Dendritic cell treated with granulocyte-macrophage colony-stimulating factor and Interleukin-4, amounts not matched to agents 40 ng/mL and 50 ng/mL, for 4 days (primary cell): ENCODE measurements at regions not wholly inside any gene's neighbourhood (a gene's known extent, or its start where the extent isn't known, plus 50 kb on each side); places are given as distances from the start of the nearest gene placed in this dataset.

ENCODE experiments used
- H3K27ac Mint-ChIP-seq: one replicate; pipeline ENCODE4 v1.8.0; 2022; ENCODE audit warnings: mild to moderate bottlenecking, mixed read lengths
- H3K27me3 Mint-ChIP-seq: one replicate; pipeline ENCODE4 v1.8.0; 2022; ENCODE audit warnings: mild to moderate bottlenecking, mixed read lengths
- H3K36me3 Mint-ChIP-seq: one replicate; pipeline ENCODE4 v1.8.0; 2022; ENCODE audit warnings: low read depth, mixed read lengths
- H3K4me1 Mint-ChIP-seq: one replicate; pipeline ENCODE4 v1.8.0; 2022; ENCODE audit warnings: low read depth, mixed read lengths
- H3K4me3 Mint-ChIP-seq: one replicate; pipeline ENCODE4 v1.8.0; 2022; ENCODE audit warnings: mild to moderate bottlenecking, moderate library complexity, mixed read lengths
- H3K9me3 Mint-ChIP-seq: one replicate; pipeline ENCODE4 v1.8.0; 2022; ENCODE audit warnings: mixed read lengths
- intact Hi-C: fragments of 100-400 bp; cut with micrococcal nuclease; formaldehyde crosslinking; loops from one replicate; pipeline ENCODE4 v1.15.0; 2022

GRCh38 chr11:15818132-15818842 lies 538.1 kb downstream of the SOX6 start:
- Mint-ChIP-seq H3K4me3 (no peak overlapping the region), H3K4me1 (peaks cover 65% of the 10 kb centered on the region), H3K9me3 (peaks cover 9% of the 10 kb centered on the region), H3K36me3 (peaks cover 10% of the 10 kb centered on the region), H3K27me3 (no peaks in the 10 kb centered on the region), H3K27ac (peak overlapping the region; percentile 91)
- intact Hi-C loops: loop anchor here (5.0 kb wide), 1 partner anchor 166 kb away; no protein-coding TSS in a partner anchor

DNA sequence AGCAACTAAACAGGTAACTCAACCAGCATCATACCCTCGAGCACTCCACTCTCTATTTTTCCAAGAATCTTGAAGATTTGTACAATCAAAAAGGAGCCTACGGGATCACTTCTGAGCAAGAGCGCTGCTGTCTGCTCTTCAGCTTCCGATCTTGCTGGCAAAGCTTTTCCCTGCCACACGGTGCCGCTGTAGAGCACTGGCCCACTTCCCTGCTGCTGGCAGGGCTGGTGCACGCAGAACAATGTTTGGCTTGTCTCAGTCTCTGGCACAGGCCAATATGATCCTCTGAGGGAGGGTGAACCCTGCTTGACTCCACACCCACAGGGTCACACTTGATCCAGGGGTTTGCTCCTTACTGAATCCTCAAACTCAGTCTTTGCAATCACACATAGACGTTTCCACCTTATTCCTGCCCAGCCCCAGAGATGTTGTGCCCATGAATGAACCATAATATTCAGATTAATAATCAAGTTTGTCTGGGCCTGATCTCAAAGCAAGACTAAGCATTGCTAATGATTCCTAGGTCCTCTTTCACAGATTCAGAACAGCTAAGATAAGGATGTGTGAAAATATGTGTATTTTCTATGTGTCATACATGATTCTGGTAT lies 536.6 kb downstream of the SOX6 start:
- intact Hi-C loops: loop anchor here (1.0 to 5.0 kb wide), 2 partner anchors 10 to 167 kb away; no protein-coding TSS in a partner anchor

DNA sequence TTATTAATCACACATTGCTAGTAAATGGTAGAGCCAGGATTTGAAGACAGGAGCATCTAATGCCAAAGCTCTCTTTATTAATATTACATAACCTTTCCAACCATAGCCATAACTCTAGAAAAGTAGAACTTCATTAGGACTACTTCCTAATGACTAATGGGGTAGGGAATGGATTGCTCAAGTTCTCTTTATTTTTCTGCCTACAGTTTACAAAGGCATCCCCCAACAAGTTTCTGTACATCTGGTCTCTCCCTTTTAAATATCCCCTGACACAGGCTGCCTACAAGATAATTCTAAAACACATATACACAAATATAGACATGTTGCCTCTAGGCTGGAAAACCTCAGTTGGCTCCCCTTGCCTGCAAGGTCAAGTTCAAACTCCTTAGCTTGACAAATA lies 534.9 kb downstream of the SOX6 start:
- Mint-ChIP-seq H3K9me3 (peaks cover 9% of the 10 kb centered on the region), H3K4me1 (peaks cover 63% of the 10 kb centered on the region), H3K27me3 (peaks cover 7% of the 10 kb centered on the region), H3K4me3 (no peak overlapping the region), H3K27ac (peak overlapping the region; percentile 66), H3K36me3 (no peaks in the 10 kb centered on the region)
- intact Hi-C loops: no loop called here

More for the DNA sequence above, 536.6 kb downstream of the SOX6 start:
- Mint-ChIP-seq H3K4me3 (no peak overlapping the region), H3K27ac (peak overlapping the region; percentile 91), H3K27me3 (no peaks in the 10 kb centered on the region), H3K9me3 (peaks cover 9% of the 10 kb centered on the region), H3K4me1 (peaks cover 63% of the 10 kb centered on the region), H3K36me3 (peaks cover 5% of the 10 kb centered on the region)

- H3K4me3 Mint-ChIP-seq: no peak overlapping the region
- peaks cover 9% of the 10 kb centered on the region for H3K9me3 Mint-ChIP-seq
- no peak overlapping the region for H3K27ac Mint-ChIP-seq
- peaks cover 55% of the 10 kb centered on the region for H3K4me1 Mint-ChIP-seq
- intact Hi-C loops: no loop called here
- peaks cover 7% of the 10 kb centered on the region for H3K27me3 Mint-ChIP-seq
- no peaks in the 10 kb centered on the region for H3K36me3 Mint-ChIP-seq
These were observed 532.3 kb downstream of the SOX6 start for GRCh38 chr11:15824060-15824459.

DNA sequence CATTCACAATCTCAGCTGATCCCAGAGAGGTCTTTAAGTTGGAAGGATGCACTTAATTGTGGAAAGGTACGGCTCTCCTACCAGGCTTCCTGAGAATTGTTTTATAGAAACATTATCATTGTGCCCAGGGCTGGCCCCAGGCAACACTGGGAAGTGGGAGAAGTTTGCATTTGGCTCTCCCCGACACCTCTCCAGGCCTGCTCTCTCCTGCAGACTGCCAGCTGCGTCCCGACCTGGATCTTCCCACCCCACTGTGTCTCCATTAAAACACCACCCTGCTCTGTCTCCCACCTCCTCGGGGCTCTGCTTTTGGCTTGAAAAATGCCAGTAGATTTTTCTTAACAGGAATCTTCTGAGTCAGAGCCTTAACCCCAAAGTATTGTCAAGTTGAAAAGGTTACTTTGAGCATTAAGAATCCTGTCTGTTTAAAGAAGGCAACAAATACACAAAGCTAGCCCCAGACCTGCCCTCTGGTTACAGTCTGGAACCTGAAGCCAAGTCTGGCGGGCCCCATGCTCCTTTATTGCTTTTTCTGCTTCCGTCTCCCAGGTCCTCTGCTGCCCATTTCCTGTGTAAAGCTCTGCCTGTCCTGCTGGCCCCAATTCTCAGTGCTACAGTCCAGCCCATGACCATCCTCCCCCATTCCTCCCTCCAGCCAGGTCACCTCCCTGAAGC lies 530.2 kb downstream of the SOX6 start:
- Mint-ChIP-seq H3K9me3 (peaks cover 9% of the 10 kb centered on the region), H3K27ac (peak overlapping the region; percentile 24), H3K27me3 (peaks cover 7% of the 10 kb centered on the region), H3K4me1 (peaks cover 51% of the 10 kb centered on the region), H3K4me3 (no peak overlapping the region), H3K36me3 (no peaks in the 10 kb centered on the region)
- intact Hi-C loops: no loop called here

DNA sequence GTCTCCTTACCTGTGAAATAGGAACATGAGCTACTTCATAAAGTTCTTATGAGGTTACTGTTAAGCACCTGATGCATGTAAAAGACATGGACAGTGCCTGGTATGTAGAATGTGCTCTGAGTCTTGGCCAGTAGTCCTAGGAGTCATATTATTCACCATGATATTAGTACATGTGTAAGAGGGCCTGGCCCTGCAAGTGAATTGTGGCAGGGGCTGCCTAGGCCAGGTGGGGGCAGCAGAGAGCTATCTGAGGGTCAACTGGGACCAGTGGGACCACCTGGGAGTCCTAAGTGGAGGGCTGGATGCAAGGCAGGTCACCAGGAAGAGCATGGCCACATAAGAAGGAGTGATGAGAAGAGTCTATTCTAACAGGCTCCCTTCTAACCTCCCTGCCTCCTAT lies 529.5 kb downstream of the SOX6 start:
- Mint-ChIP-seq H3K27me3 (peaks cover 8% of the 10 kb centered on the region), H3K4me3 (no peak overlapping the region), H3K27ac (peak overlapping the region; percentile 24), H3K4me1 (peaks cover 45% of the 10 kb centered on the region), H3K36me3 (no peaks in the 10 kb centered on the region), H3K9me3 (peaks cover 5% of the 10 kb centered on the region)
- intact Hi-C loops: no loop called here

- Mint-ChIP-seq H3K4me1 (peaks cover 41% of the 10 kb centered on the region), H3K36me3 (no peaks in the 10 kb centered on the region), H3K27me3 (peaks cover 12% of the 10 kb centered on the region), H3K4me3 (no peak overlapping the region), H3K27ac (no peak overlapping the region), H3K9me3 (no peaks in the 10 kb centered on the region)
- intact Hi-C loops: no loop called here
These were observed 528.0 kb downstream of the SOX6 start for GRCh38 chr11:15828215-15828853.

GRCh38 chr11:15829312-15829711 lies 527.0 kb downstream of the SOX6 start:
- peak overlapping the region; percentile 25 for H3K27ac Mint-ChIP-seq

GRCh38 chr11:15830741-15831428 lies 525.5 kb downstream of the SOX6 start:
- H3K27me3 Mint-ChIP-seq: peaks cover 9% of the 10 kb centered on the region
- no peak overlapping the region for H3K4me3 Mint-ChIP-seq
- intact Hi-C loops: no loop called here
- H3K27ac Mint-ChIP-seq: no peak overlapping the region
- H3K9me3 Mint-ChIP-seq: no peaks in the 10 kb centered on the region
- H3K4me1 Mint-ChIP-seq: peaks cover 39% of the 10 kb centered on the region
- no peaks in the 10 kb centered on the region for H3K36me3 Mint-ChIP-seq

More at GRCh38 chr11:15829312-15829711, 527.0 kb downstream of the SOX6 start:
- Mint-ChIP-seq H3K36me3 (no peaks in the 10 kb centered on the region), H3K27me3 (peaks cover 12% of the 10 kb centered on the region), H3K9me3 (no peaks in the 10 kb centered on the region), H3K4me3 (no peak overlapping the region), H3K4me1 (peaks cover 43% of the 10 kb centered on the region)
- intact Hi-C loops: loop anchor here (1.0 kb wide), 1 partner anchor 10 kb away; no protein-coding TSS in a partner anchor

GRCh38 chr11:15835788-15836411 lies 520.4 kb downstream of the SOX6 start:
- Mint-ChIP-seq H3K27ac (no peak overlapping the region), H3K36me3 (no peaks in the 10 kb centered on the region), H3K4me1 (peaks cover 10% of the 10 kb centered on the region), H3K4me3 (no peak overlapping the region), H3K9me3 (no peaks in the 10 kb centered on the region), H3K27me3 (peaks cover 20% of the 10 kb centered on the region)
- intact Hi-C loops: no loop called here

GRCh38 chr11:15836795-15837194 lies 519.6 kb downstream of the SOX6 start:
- no peaks in the 10 kb centered on the region for H3K9me3 Mint-ChIP-seq
- peaks cover 15% of the 10 kb centered on the region for H3K4me1 Mint-ChIP-seq
- peaks cover 24% of the 10 kb centered on the region for H3K27me3 Mint-ChIP-seq
- no peaks in the 10 kb centered on the region for H3K36me3 Mint-ChIP-seq
- intact Hi-C loops: no loop called here
- H3K27ac Mint-ChIP-seq: peak overlapping the region; percentile 18
- no peak overlapping the region for H3K4me3 Mint-ChIP-seq

- Mint-ChIP-seq H3K27me3 (peaks cover 25% of the 10 kb centered on the region), H3K36me3 (no peaks in the 10 kb centered on the region), H3K9me3 (no peaks in the 10 kb centered on the region)
These were observed 518.4 kb downstream of the SOX6 start for GRCh38 chr11:15837901-15838489.

GRCh38 chr11:15839061-15839460 lies 517.3 kb downstream of the SOX6 start:
- Mint-ChIP-seq H3K4me1 (peaks cover 31% of the 10 kb centered on the region), H3K27me3 (peaks cover 32% of the 10 kb centered on the region), H3K36me3 (no peaks in the 10 kb centered on the region), H3K4me3 (no peak overlapping the region), H3K27ac (no peak overlapping the region), H3K9me3 (no peaks in the 10 kb centered on the region)
- intact Hi-C loops: no loop called here

More at GRCh38 chr11:15837901-15838489, 518.4 kb downstream of the SOX6 start:
- intact Hi-C loops: no loop called here
- H3K4me3 Mint-ChIP-seq: no peak overlapping the region
- H3K27ac Mint-ChIP-seq: no peak overlapping the region
- H3K4me1 Mint-ChIP-seq: peaks cover 21% of the 10 kb centered on the region
